ENCODE measurements at regions not wholly inside any gene's neighbourhood (a gene's known extent, or its start where the extent isn't known, plus 50 kb on each side); places are given as distances from the start of the nearest gene placed in this dataset.
A peak's percentile ranks its signal among the peaks of the same experiment; 100 is the strongest.

DNA sequence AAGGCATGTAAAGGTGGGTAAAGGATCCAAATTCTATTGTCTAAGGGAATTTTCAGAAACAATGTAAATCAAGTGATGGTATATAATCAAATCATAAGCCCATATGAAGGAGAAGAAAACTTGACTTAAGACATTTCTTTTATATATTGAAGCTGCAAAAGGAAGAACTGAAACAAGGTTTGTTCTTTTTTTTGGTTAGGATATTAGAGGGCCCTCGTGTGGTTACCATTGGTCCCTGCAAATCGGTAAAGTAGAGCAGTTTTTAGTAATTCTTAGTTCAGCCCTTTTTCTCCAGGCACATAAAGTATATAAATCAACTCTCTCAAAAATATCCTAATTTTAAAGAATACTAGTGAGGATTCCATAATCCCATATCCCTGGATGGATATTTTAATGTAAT, 105.6 kb upstream of the STK17B start:
- Histone ChIP-seq H2AFZ (no peak overlapping the region), H3K4me2 (peak overlapping the region; percentile 56), H3K79me2 (no peaks in the 10 kb centered on the region), H3K27me3 (no peaks in the 10 kb centered on the region), H3K36me3 (replicated peaks; ENCODE audit: insufficient read depth, low read depth) (no peaks in the 10 kb centered on the region), H3K4me1 (ENCODE audit: insufficient read depth) (peaks cover 24% of the 10 kb centered on the region), H3K9me3 (ENCODE audit: low read depth) (no peaks in the 10 kb centered on the region), H3K27ac (peak overlapping the region; percentile 38), H3K9me2 (replicated peaks; ENCODE audit: insufficient read depth) (no peaks in the 10 kb centered on the region), H3K4me3 (no peak overlapping the region), H4K20me1 (ENCODE audit: insufficient read depth, poor library complexity, severe bottlenecking) (no peaks in the 10 kb centered on the region)
- WGBS (ENCODE audit: low lambda C conversion rate, missing lambda C conversion rate), result 39% methylated on average over 2 of the region's 2 CpGs
- DNase-seq (ENCODE audit: low spot score), result peak; percentile 22
- TF ChIP-seq EZH2 (IDR thresholded peaks at IDR 0.05; ENCODE audit: borderline replicate concordance) (no peak), EZH2phosphoT487 (IDR thresholded peaks at IDR 0.05; ENCODE audit: low read depth, severe bottlenecking, unreplicated experiment) (no peak)
- TF ChIP-seq, protein P1, sequence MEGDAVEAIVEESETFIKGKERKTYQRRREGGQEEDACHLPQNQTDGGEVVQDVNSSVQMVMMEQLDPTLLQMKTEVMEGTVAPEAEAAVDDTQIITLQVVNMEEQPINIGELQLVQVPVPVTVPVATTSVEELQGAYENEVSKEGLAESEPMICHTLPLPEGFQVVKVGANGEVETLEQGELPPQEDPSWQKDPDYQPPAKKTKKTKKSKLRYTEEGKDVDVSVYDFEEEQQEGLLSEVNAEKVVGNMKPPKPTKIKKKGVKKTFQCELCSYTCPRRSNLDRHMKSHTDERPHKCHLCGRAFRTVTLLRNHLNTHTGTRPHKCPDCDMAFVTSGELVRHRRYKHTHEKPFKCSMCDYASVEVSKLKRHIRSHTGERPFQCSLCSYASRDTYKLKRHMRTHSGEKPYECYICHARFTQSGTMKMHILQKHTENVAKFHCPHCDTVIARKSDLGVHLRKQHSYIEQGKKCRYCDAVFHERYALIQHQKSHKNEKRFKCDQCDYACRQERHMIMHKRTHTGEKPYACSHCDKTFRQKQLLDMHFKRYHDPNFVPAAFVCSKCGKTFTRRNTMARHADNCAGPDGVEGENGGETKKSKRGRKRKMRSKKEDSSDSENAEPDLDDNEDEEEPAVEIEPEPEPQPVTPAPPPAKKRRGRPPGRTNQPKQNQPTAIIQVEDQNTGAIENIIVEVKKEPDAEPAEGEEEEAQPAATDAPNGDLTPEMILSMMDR (IDR thresholded peaks at IDR 0.05; ENCODE audit: poor library complexity), result peak; percentile 58

DNA sequence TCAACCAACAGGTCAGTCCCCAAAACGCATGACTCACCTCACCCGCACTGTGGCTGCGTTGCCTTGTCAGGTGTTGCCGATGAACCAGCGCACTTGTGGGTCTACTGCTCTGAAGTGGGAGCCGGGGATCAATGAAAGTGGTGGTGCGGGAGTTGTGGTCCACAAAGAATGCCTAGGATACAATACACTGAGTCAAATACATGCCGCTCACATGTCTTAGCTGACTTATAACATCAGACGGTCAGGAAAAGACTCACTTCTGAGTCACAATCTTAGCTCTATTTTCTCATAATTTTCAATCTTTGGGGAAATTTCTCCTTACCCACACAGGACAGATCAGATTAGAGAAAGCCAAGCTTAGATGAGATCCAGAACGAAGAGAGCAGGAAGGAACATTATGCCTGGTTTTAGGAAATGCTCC, 107.1 kb upstream of the STK17B start:
- Histone ChIP-seq H3K9me3 (ENCODE audit: low read depth) (no peaks in the 10 kb centered on the region), H3K36me3 (replicated peaks; ENCODE audit: insufficient read depth, low read depth) (no peaks in the 10 kb centered on the region), H3K79me2 (no peaks in the 10 kb centered on the region), H3K27ac (no peak overlapping the region), H3K4me3 (no peak overlapping the region), H3K9me2 (replicated peaks; ENCODE audit: insufficient read depth) (no peaks in the 10 kb centered on the region), H3K27me3 (no peaks in the 10 kb centered on the region), H2AFZ (no peak overlapping the region), H3K4me2 (no peak overlapping the region), H3K4me1 (ENCODE audit: insufficient read depth) (peaks cover 20% of the 10 kb centered on the region), H4K20me1 (ENCODE audit: insufficient read depth, poor library complexity, severe bottlenecking) (no peaks in the 10 kb centered on the region)
- no peak for DNase-seq (ENCODE audit: low spot score)
- WGBS (ENCODE audit: low lambda C conversion rate, missing lambda C conversion rate), result 96% methylated on average over 10 of the region's 10 CpGs
- no peak for TF ChIP-seq EZH2phosphoT487 (IDR thresholded peaks at IDR 0.05; ENCODE audit: low read depth, severe bottlenecking, unreplicated experiment)
- no peak for TF ChIP-seq EZH2 (IDR thresholded peaks at IDR 0.05; ENCODE audit: borderline replicate concordance)
- TF ChIP-seq, protein P1 (IDR thresholded peaks at IDR 0.05; ENCODE audit: poor library complexity), result no peak

DNA sequence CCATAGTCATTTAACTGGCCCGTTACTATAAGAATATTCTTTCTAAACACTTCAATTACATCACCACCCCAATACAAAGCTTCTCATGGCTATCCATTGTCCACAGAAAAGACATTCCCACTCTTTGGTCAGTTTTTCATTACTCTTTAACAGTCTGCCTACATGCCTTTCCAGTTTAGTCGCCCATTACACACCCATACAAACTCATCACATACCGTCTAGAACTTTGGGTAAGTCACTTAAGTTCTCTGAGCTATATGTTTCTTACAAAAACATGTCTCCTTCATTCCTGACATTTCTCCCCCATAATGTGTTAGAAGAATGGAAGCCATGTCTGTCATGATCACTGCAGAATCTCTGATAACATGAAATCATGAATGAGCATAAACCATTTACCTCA, 108.2 kb upstream of the STK17B start:
- Histone ChIP-seq H4K20me1 (ENCODE audit: insufficient read depth, poor library complexity, severe bottlenecking) (no peaks in the 10 kb centered on the region), H2AFZ (no peak overlapping the region), H3K79me2 (no peaks in the 10 kb centered on the region), H3K27ac (no peak overlapping the region), H3K36me3 (replicated peaks; ENCODE audit: insufficient read depth, low read depth) (no peaks in the 10 kb centered on the region), H3K4me1 (ENCODE audit: insufficient read depth) (peaks cover 10% of the 10 kb centered on the region), H3K4me2 (no peak overlapping the region), H3K9me3 (ENCODE audit: low read depth) (no peaks in the 10 kb centered on the region), H3K27me3 (no peaks in the 10 kb centered on the region), H3K4me3 (no peak overlapping the region), H3K9me2 (replicated peaks; ENCODE audit: insufficient read depth) (no peaks in the 10 kb centered on the region)
- DNase-seq (ENCODE audit: low spot score), result no peak
- 87% methylated on average over 3 of the region's 3 CpGs for WGBS (ENCODE audit: low lambda C conversion rate, missing lambda C conversion rate)
- TF ChIP-seq, protein P1 (IDR thresholded peaks at IDR 0.05; ENCODE audit: poor library complexity), result no peak
- TF ChIP-seq EZH2phosphoT487 (IDR thresholded peaks at IDR 0.05; ENCODE audit: low read depth, severe bottlenecking, unreplicated experiment), result no peak
- TF ChIP-seq EZH2 (IDR thresholded peaks at IDR 0.05; ENCODE audit: borderline replicate concordance), result no peak

All from hepatocyte (in vitro differentiated cells).